GM12878 (cell line): ENCODE measurements at regions not wholly inside any gene's neighbourhood (a gene's known extent, or its start where the extent isn't known, plus 50 kb on each side); places are given as distances from the start of the nearest gene placed in this dataset.

Experiments used
- ATAC-seq: fragments of 200-7000 bp; cut with Tn5 transposase; 3 replicates; pipeline ENCODE4 v1.9.1; 2020; ENCODE audit warnings: mild to moderate bottlenecking, moderate library complexity
- BruUV-seq: library from RNA; stranded (reverse); fragments of 400-500 nt; replicated peaks from 2 replicates; lab custom pipeline; 2021; lab: Mats Ljungman, UMichigan
- CTCF ChIA-PET: fragments of 300-600 bp; sonication (Branson Sonifier 250); formaldehyde crosslinking; extraction: SDS; loops from one replicate; lab custom pipeline; 2021; ENCODE audit warnings: inconsistent platforms; lab: Yijun Ruan, JAX
- POLR2A ChIA-PET: fragments of 350-600 bp; formaldehyde crosslinking; extraction: SDS; loops from one replicate; lab custom pipeline; 2021; ENCODE audit warnings: inconsistent platforms; lab: Charles Lee
- RAD21 ChIA-PET: fragments of 300-600 bp; sonication (Branson Sonifier 250); formaldehyde crosslinking; loops from one replicate; lab custom pipeline; 2023; ENCODE audit warnings: antibody characterized with exemption; ENCODE audit not compliant: unreplicated experiment; lab: Charles Lee
- SMC1A ChIA-PET: fragments of 300-600 bp; sonication (Branson Sonifier 250); formaldehyde crosslinking; loops from one replicate; lab custom pipeline; 2023; ENCODE audit not compliant: unreplicated experiment, uncharacterized antibody; lab: Charles Lee
- DNase-seq: peaks from one replicate; pipeline ENCODE4 v3.0.0-alpha.2; 2011; ENCODE audit warnings: low read depth, low spot score
- FAIRE-seq: peaks from 3 replicates; lab custom pipeline; 2011; peaks lifted over from hg19 to GRCh38; lab: Jason Lieb, UNC
- H2AFZ ChIP-seq: 2 replicates; pipeline ENCODE4 v1.6.0; 2011; ENCODE audit warnings: low read depth, low read length, control low read depth; ENCODE audit not compliant: control insufficient read depth
- H3K27ac ChIP-seq: 2 replicates; pipeline ENCODE4 v1.5.1; 2011; ENCODE audit warnings: control low read depth; ENCODE audit not compliant: control insufficient read depth, insufficient read depth
- H3K27me3 ChIP-seq, 2 experiments: replicated peaks in 1 of 2; 2 replicates each; pipeline versions ENCODE4 v1.6.0 to v1.6.1; 2011; ENCODE audit warnings: low read length in 1 of 2; ENCODE audit not compliant: control insufficient read depth in 2 of 2, insufficient read depth in 2 of 2
- H3K36me3 ChIP-seq, 2 experiments: 2 replicates each; pipeline ENCODE4 v1.5.1; 2011; ENCODE audit warnings: low read length in 1 of 2; ENCODE audit not compliant: control insufficient read depth in 2 of 2, insufficient read depth in 2 of 2
- H3K4me1 ChIP-seq: 2 replicates; pipeline ENCODE4 v1.6.1; 2011; ENCODE audit warnings: mild to moderate bottlenecking, low read length, moderate library complexity, mixed read lengths; ENCODE audit not compliant: control insufficient read depth, insufficient read depth
- H3K4me2 ChIP-seq: 2 replicates; pipeline ENCODE4 v1.6.0; 2011; ENCODE audit warnings: control low read depth; ENCODE audit not compliant: control insufficient read depth, insufficient read depth
- H3K4me3 ChIP-seq: fragments of 200-600 bp; sonication (generic); 2 replicates; pipeline ENCODE4 v1.5.1; 2016
- H3K79me2 ChIP-seq: 2 replicates; pipeline ENCODE4 v1.6.0; 2011; ENCODE audit warnings: low read length; ENCODE audit not compliant: control insufficient read depth, insufficient read depth
- H3K9ac ChIP-seq: 2 replicates; pipeline ENCODE4 v1.8.0; 2011; ENCODE audit warnings: low read length, control low read depth, mixed read lengths; ENCODE audit not compliant: control insufficient read depth, insufficient read depth
- H3K9me3 ChIP-seq: replicated peaks from 3 replicates; pipeline ENCODE4 v1.5.1; 2011; ENCODE audit warnings: mild to moderate bottlenecking, low read length; ENCODE audit not compliant: control insufficient read depth, insufficient read depth
- H4K20me1 ChIP-seq: 2 replicates; pipeline ENCODE4 v1.6.0; 2011; ENCODE audit not compliant: control insufficient read depth, insufficient read depth
- HDAC2 ChIP-seq: fragments of 200-600 bp; sonication (generic); IDR thresholded peaks from 2 replicates; pipeline ENCODE4 v1.6.1; 2017
- IKZF2 ChIP-seq, 2 experiments: fragments of 450-650 bp; IDR thresholded peaks; 2 replicates each; pipeline ENCODE4 v1.6.1; 2017; ENCODE audit warnings: mild to moderate bottlenecking in 2 of 2, moderate library complexity in 2 of 2
- NFYA ChIP-seq: IDR thresholded peaks from 2 replicates; pipeline ENCODE4 v1.6.1; 2011; ENCODE audit warnings: low read depth, mild to moderate bottlenecking, low read length, improper control_type of control experiment, borderline replicate concordance
- SMC3 ChIP-seq: IDR thresholded peaks from 2 replicates; pipeline ENCODE4 v1.6.1; 2011; ENCODE audit warnings: low read length, improper control_type of control experiment, borderline replicate concordance
- WGBS: methylation state at CpG from one replicate; pipeline ENCODE4 v1.1.6; 2016; ENCODE audit warnings: low lambda C conversion rate; ENCODE audit not compliant: insufficient replicate concordance, insufficient coverage; ENCODE audit errors: missing lambda C conversion rate; 5-methylcytosine and 5-hydroxymethylcytosine counted together
- in situ Hi-C: fragments of 300-500 bp; cut with MboI; formaldehyde crosslinking; loops from 9 replicates; pipeline ENCODE4 v1.14.3; 2018; ENCODE audit warnings: mixed read lengths
- intact Hi-C: fragments of 100-400 bp; cut with micrococcal nuclease; formaldehyde crosslinking; loops from one replicate; pipeline ENCODE4 v1.14.2; 2022; ENCODE audit not compliant: unreplicated experiment
- TF ChIP-seq, protein P1 (sequence below): fragments of 450-650 bp; IDR thresholded peaks from 2 replicates; pipeline ENCODE4 v1.6.1; 2018; ENCODE audit warnings: mild to moderate bottlenecking, low read depth, moderate library complexity; ENCODE audit not compliant: partially characterized antibody

- POLR2A ChIA-PET = no interaction called here
- intact Hi-C loops (no loop called here), in situ Hi-C loops (no loop called here)
- no TSS peak for BruUV-seq
- no peaks in the 10 kb centered on the region for H3K27me3 ChIP-seq
- no peak for FAIRE-seq
- DNase-seq = no peak
- H3K9ac ChIP-seq = no peak overlapping the region
- H3K79me2 ChIP-seq = no peaks in the 10 kb centered on the region
- no peak overlapping the region for H3K4me3 ChIP-seq
- no peaks in the 10 kb centered on the region for H3K4me1 ChIP-seq
- H2AFZ ChIP-seq = no peak overlapping the region
- no peak overlapping the region for H3K27ac ChIP-seq
- SMC1A ChIA-PET = no interaction called here
- no peaks in the 10 kb centered on the region for H3K36me3 ChIP-seq
- H3K4me2 ChIP-seq = no peak overlapping the region
- RAD21 ChIA-PET = no interaction called here
- H4K20me1 ChIP-seq = no peaks in the 10 kb centered on the region
- CTCF ChIA-PET = interaction anchor here (1.0 kb wide), 1 partner anchor 22 kb away, joined by 3 read pairs; no protein-coding TSS in a partner anchor
- no peak for TF ChIP-seq HDAC2
- TF ChIP-seq IKZF2 (IDR thresholded peaks at IDR 0.05) = no peak
- no peak for TF ChIP-seq NFYA
- TF ChIP-seq, protein P1, sequence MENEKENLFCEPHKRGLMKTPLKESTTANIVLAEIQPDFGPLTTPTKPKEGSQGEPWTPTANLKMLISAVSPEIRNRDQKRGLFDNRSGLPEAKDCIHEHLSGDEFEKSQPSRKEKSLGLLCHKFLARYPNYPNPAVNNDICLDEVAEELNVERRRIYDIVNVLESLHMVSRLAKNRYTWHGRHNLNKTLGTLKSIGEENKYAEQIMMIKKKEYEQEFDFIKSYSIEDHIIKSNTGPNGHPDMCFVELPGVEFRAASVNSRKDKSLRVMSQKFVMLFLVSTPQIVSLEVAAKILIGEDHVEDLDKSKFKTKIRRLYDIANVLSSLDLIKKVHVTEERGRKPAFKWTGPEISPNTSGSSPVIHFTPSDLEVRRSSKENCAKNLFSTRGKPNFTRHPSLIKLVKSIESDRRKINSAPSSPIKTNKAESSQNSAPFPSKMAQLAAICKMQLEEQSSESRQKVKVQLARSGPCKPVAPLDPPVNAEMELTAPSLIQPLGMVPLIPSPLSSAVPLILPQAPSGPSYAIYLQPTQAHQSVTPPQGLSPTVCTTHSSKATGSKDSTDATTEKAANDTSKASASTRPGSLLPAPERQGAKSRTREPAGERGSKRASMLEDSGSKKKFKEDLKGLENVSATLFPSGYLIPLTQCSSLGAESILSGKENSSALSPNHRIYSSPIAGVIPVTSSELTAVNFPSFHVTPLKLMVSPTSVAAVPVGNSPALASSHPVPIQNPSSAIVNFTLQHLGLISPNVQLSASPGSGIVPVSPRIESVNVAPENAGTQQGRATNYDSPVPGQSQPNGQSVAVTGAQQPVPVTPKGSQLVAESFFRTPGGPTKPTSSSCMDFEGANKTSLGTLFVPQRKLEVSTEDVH = no peak
- no peak for TF ChIP-seq SMC3
- ATAC-seq = no peak
- no peaks in the 10 kb centered on the region for H3K9me3 ChIP-seq
- whole genome bisulfite sequencing = 28% methylated on average over 5 of the region's 5 CpGs
Measured at GRCh38 chr11:87397011-87397865, 359.5 kb downstream of the TMEM135 start.
